CD4-positive, alpha-beta T cell (primary cell): ENCODE measurements at regions not wholly inside any gene's neighbourhood (a gene's known extent, or its start where the extent isn't known, plus 50 kb on each side); places are given as distances from the start of the nearest gene placed in this dataset.

ENCODE experiments used
- ATAC-seq: fragments of 200-7000 bp; cut with Tn5 transposase; one replicate; pipeline ENCODE4 v1.10.0; 2022; ENCODE audit warnings: mild to moderate bottlenecking; ENCODE audit not compliant: poor library complexity
- CTCF ChIA-PET: fragments of 350-600 bp; sonication (Branson Sonifier 250); formaldehyde crosslinking; loops from one replicate; lab custom pipeline; 2021; ENCODE audit warnings: antibody characterized with exemption, inconsistent platforms; lab: Charles Lee
- POLR2A ChIA-PET: fragments of 350-600 bp; sonication (Branson Sonifier 250); formaldehyde crosslinking; loops from one replicate; lab custom pipeline; 2021; ENCODE audit warnings: antibody characterized with exemption, inconsistent platforms; lab: Charles Lee
- DNase-seq, 14 experiments: peaks; one replicate each; pipeline ENCODE4 v3.0.0-alpha.2; 2013 to 2020; ENCODE audit warnings: mixed read lengths in 2 of 14
- H3K27ac ChIP-seq, 2 donors: one replicate each; pipeline versions ENCODE4 v1.5.1 to v1.7.0; 2013; ENCODE audit warnings: low read length in 2 of 2, low read depth in 1 of 2, mild to moderate bottlenecking in 1 of 2
- H3K27me3 ChIP-seq, 2 experiments: 1 replicate in 1 of 2; 2 replicates in 1 of 2; pipeline versions ENCODE4 v1.6.1 to v1.7.0; 2013; ENCODE audit warnings: low read length in 2 of 2, control low read depth in 1 of 2, mild to moderate bottlenecking in 1 of 2, moderate library complexity in 1 of 2; ENCODE audit not compliant: insufficient read depth in 2 of 2, control insufficient read depth in 1 of 2
- H3K36me3 ChIP-seq: one replicate; pipeline ENCODE4 v1.6.1; 2013; ENCODE audit warnings: low read length, control low read depth; ENCODE audit not compliant: insufficient read depth
- H3K4me1 ChIP-seq: one replicate; pipeline ENCODE4 v1.6.1; 2013; ENCODE audit warnings: low read length, control low read depth; ENCODE audit not compliant: insufficient read depth
- H3K4me3 ChIP-seq: one replicate; pipeline ENCODE4 v1.5.1; 2013; ENCODE audit warnings: mild to moderate bottlenecking, low read length, moderate library complexity
- H3K9me3 ChIP-seq, 2 experiments: 1 replicate in 1 of 2; 2 replicates in 1 of 2; pipeline versions ENCODE4 v1.6.1 to v1.7.0; 2013; ENCODE audit warnings: low read length in 2 of 2, mild to moderate bottlenecking in 2 of 2, control low read depth in 1 of 2, moderate library complexity in 1 of 2; ENCODE audit not compliant: control insufficient read depth in 1 of 2, insufficient read depth in 1 of 2
- H3K27ac Mint-ChIP-seq: one replicate; pipeline ENCODE4 v1.8.0; 2020; ENCODE audit warnings: mixed read lengths
- H3K27me3 Mint-ChIP-seq: one replicate; pipeline ENCODE4 v1.8.0; 2021; ENCODE audit warnings: mixed read lengths
- H3K36me3 Mint-ChIP-seq: one replicate; pipeline ENCODE4 v1.8.0; 2021; ENCODE audit warnings: low read depth, mixed read lengths
- H3K4me1 Mint-ChIP-seq: one replicate; pipeline ENCODE4 v1.8.0; 2021; ENCODE audit warnings: low read depth, mixed read lengths
- H3K4me3 Mint-ChIP-seq: one replicate; pipeline ENCODE4 v1.8.0; 2020; ENCODE audit warnings: mild to moderate bottlenecking, mixed read lengths
- H3K9me3 Mint-ChIP-seq: one replicate; pipeline ENCODE4 v1.8.0; 2020; ENCODE audit warnings: mixed read lengths
- intact Hi-C, 2 experiments: fragments of 100-400 bp; cut with DNase I in 1 of 2; cut with micrococcal nuclease in 1 of 2; formaldehyde crosslinking; loops; one replicate each; pipeline versions ENCODE4 v1.15.1 to v1.9.0; 2023 to 2025; cut with DNase I, micrococcal nuclease
- TF ChIP-seq, protein P1 (sequence below): fragments of 200-600 bp; IDR thresholded peaks from one replicate; pipeline ENCODE4 v1.8.0; 2022; ENCODE audit warnings: antibody characterized with exemption, mild to moderate bottlenecking

DNA sequence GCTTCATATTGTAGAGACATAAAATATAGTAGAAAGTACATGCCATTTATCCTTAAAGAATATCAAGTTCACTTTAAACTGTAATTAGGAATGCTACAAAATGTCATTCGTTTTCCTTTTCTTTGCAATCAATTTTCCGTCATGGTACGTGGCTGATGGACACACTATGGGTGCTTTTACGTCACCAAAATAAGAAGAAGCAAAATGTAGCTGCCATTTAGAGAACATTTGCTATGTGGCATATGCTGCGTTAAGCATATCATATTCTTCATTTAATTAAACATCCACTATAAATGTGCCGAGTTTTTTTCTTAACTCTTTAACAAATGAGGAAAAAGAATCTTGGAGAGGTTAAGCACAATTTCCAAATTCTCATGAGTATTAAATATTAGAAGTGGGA is 1358.5 kb upstream of the NXPH2 start:
- peaks cover 0 to 3% of the 10 kb centered on the region in 2 experiments for H3K9me3 ChIP-seq
- no peak overlapping the region for H3K27ac ChIP-seq
- ChIA-PET CTCF (no interaction called here), POLR2A (no interaction called here)
- no peak overlapping the region for H3K4me3 Mint-ChIP-seq
- H3K27me3 ChIP-seq = no peaks in the 10 kb centered on the region
- no peak overlapping the region for H3K4me3 ChIP-seq
- no peaks in the 10 kb centered on the region for H3K36me3 ChIP-seq
- no peak overlapping the region for H3K27ac Mint-ChIP-seq
- TF ChIP-seq, protein P1, sequence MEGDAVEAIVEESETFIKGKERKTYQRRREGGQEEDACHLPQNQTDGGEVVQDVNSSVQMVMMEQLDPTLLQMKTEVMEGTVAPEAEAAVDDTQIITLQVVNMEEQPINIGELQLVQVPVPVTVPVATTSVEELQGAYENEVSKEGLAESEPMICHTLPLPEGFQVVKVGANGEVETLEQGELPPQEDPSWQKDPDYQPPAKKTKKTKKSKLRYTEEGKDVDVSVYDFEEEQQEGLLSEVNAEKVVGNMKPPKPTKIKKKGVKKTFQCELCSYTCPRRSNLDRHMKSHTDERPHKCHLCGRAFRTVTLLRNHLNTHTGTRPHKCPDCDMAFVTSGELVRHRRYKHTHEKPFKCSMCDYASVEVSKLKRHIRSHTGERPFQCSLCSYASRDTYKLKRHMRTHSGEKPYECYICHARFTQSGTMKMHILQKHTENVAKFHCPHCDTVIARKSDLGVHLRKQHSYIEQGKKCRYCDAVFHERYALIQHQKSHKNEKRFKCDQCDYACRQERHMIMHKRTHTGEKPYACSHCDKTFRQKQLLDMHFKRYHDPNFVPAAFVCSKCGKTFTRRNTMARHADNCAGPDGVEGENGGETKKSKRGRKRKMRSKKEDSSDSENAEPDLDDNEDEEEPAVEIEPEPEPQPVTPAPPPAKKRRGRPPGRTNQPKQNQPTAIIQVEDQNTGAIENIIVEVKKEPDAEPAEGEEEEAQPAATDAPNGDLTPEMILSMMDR = no peak
- H3K4me1 ChIP-seq = no peaks in the 10 kb centered on the region
- H3K36me3 Mint-ChIP-seq = no peaks in the 10 kb centered on the region
- intact Hi-C loops = no loop called here
- no peaks in the 10 kb centered on the region for H3K9me3 Mint-ChIP-seq
- no peaks in the 10 kb centered on the region for H3K27me3 Mint-ChIP-seq
- no peaks in the 10 kb centered on the region for H3K4me1 Mint-ChIP-seq
- DNase-seq (no peak), ATAC-seq (no peak)

DNA sequence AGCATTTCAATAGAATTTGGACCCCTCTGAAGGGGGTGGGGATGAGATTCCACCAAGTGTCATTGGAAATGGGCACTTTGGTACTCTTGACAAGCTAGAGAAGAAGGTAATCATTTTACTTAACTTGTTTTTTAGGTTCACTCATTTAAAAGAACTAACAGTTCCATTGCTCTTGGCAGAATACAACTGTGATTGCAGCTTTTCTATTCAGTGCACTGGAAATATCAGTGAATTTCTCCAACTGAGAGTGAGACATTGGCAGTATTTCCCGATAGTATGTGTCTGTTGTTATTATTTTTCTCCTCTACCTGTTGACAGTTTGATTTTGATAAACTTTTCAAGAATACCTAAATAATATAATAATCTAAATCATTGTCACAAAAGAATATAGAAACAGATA is 1356.7 kb upstream of the NXPH2 start:
- Histone ChIP-seq H3K36me3 (no peaks in the 10 kb centered on the region), H3K9me3 (peaks cover 0 to 3% of the 10 kb centered on the region in 2 experiments), H3K4me1 (no peaks in the 10 kb centered on the region), H3K27ac (no peak overlapping the region), H3K27me3 (no peaks in the 10 kb centered on the region), H3K4me3 (no peak overlapping the region)
- H3K36me3 Mint-ChIP-seq = no peaks in the 10 kb centered on the region
- ChIA-PET CTCF (no interaction called here), POLR2A (no interaction called here)
- intact Hi-C loops = no loop called here
- H3K27ac Mint-ChIP-seq = no peak overlapping the region
- no peak overlapping the region for H3K4me3 Mint-ChIP-seq
- peaks cover 5% of the 10 kb centered on the region for H3K9me3 Mint-ChIP-seq
- DNase-seq (no peak), ATAC-seq (no peak)
- no peaks in the 10 kb centered on the region for H3K27me3 Mint-ChIP-seq
- TF ChIP-seq, protein P1 = no peak
- no peaks in the 10 kb centered on the region for H3K4me1 Mint-ChIP-seq

DNA sequence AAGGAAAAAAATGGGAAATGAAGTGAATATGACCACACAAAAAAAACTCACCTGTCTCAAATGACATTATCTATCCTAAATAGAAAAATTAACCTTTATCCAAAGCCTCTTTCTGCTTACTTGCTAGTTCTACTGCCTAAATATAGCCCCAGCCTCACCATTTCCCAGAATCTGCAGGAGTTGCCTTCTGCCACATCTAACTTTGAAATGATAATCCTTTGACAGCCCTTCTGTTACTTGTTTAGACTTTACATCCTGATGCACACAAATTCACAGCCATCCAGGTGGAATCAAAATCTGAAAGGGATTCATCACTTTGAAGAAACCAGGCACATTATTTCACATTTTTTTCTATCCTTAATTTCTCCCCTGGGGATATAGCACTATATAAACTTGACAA is 1356.2 kb upstream of the NXPH2 start:
- no peak overlapping the region for H3K27ac Mint-ChIP-seq
- CTCF ChIA-PET = no interaction called here
- intact Hi-C loops = no loop called here

More for the DNA sequence above, 1356.2 kb upstream of the NXPH2 start:
- ATAC-seq (no peak), DNase-seq (no peak)
- no peak overlapping the region for H3K4me3 ChIP-seq
- POLR2A ChIA-PET = no interaction called here
- H3K27ac ChIP-seq = no peak overlapping the region
- H3K36me3 ChIP-seq = no peaks in the 10 kb centered on the region
- no peaks in the 10 kb centered on the region for H3K27me3 ChIP-seq
- no peaks in the 10 kb centered on the region for H3K4me1 ChIP-seq
- Mint-ChIP-seq H3K4me3 (no peak overlapping the region), H3K36me3 (no peaks in the 10 kb centered on the region), H3K9me3 (peaks cover 5% of the 10 kb centered on the region), H3K4me1 (no peaks in the 10 kb centered on the region), H3K27me3 (no peaks in the 10 kb centered on the region)
- peaks cover 0 to 3% of the 10 kb centered on the region in 2 experiments for H3K9me3 ChIP-seq
- TF ChIP-seq, protein P1 = no peak
